ENCODE measurements at regions not wholly inside any gene's neighbourhood (a gene's known extent, or its start where the extent isn't known, plus 50 kb on each side); places are given as distances from the start of the nearest gene placed in this dataset.

- no peak for TF ChIP-seq POLR2AphosphoS5 (IDR thresholded peaks at IDR 0.05; ENCODE audit: low read depth, low read length)
- TF ChIP-seq POLR2A (IDR thresholded peaks at IDR 0.05; ENCODE audit: low read depth, low read length) = no peak
- no peak for TF ChIP-seq TAF1 (IDR thresholded peaks at IDR 0.05; ENCODE audit: borderline replicate concordance, low read depth, low read length)
Observed at GRCh38 chr2:235279965-235280364, 213.9 kb upstream of the AGAP1 start.
